PC-3 (cell line): ENCODE measurements at regions not wholly inside any gene's neighbourhood (a gene's known extent, or its start where the extent isn't known, plus 50 kb on each side); places are given as distances from the start of the nearest gene placed in this dataset.

ENCODE experiments used
- ATAC-seq: fragments of 200-7000 bp; cut with Tn5 transposase; 2 replicates; pipeline ENCODE4 v1.9.1; 2020; ENCODE audit warnings: mild to moderate bottlenecking, moderate library complexity
- BruUV-seq: library from RNA; stranded (reverse); fragments of 400-500 nt; replicated peaks from 2 replicates; lab custom pipeline; 2021; lab: Mats Ljungman, UMichigan
- CTCF ChIA-PET: fragments of 300-600 bp; sonication (Branson Sonifier 250); formaldehyde crosslinking; loops from one replicate; lab custom pipeline; 2022; ENCODE audit warnings: antibody characterized with exemption; lab: Charles Lee
- POLR2A ChIA-PET: fragments of 300-600 bp; sonication (Branson Sonifier 250); formaldehyde crosslinking; loops from one replicate; lab custom pipeline; 2022; ENCODE audit warnings: antibody characterized with exemption; ENCODE audit not compliant: unreplicated experiment; lab: Charles Lee
- DNase-seq: peaks from one replicate; pipeline ENCODE4 v3.0.0-alpha.2; 2015
- H2AFZ ChIP-seq: fragments of 300-600 bp; sonication (generic); 2 replicates; pipeline ENCODE4 v1.6.0; 2016; ENCODE audit warnings: antibody characterized with exemption, low read length
- H3F3A ChIP-seq: fragments of 300-600 bp; sonication (generic); one replicate; pipeline ENCODE4 v1.6.0; 2017; ENCODE audit warnings: antibody characterized with exemption, low read length, control low read depth, mild to moderate bottlenecking; ENCODE audit not compliant: unreplicated experiment
- H3K27ac ChIP-seq: fragments of 300-600 bp; sonication (generic); 2 replicates; pipeline ENCODE4 v1.5.1; 2016; ENCODE audit warnings: mild to moderate bottlenecking, low read length
- H3K27me3 ChIP-seq: fragments of 300-600 bp; sonication (generic); 2 replicates; pipeline ENCODE4 v1.6.1; 2016; ENCODE audit warnings: low read length, mixed read lengths
- H3K36me3 ChIP-seq: fragments of 300-600 bp; sonication (generic); 2 replicates; pipeline ENCODE4 v1.6.1; 2016; ENCODE audit warnings: low read depth, mixed run types, low read length, mixed read lengths
- H3K4me1 ChIP-seq: fragments of 300-600 bp; sonication (generic); 2 replicates; pipeline ENCODE4 v1.5.1; 2016; ENCODE audit warnings: low read length; ENCODE audit not compliant: insufficient read depth
- H3K4me2 ChIP-seq: fragments of 300-600 bp; sonication (generic); 2 replicates; pipeline ENCODE4 v1.6.0; 2016; ENCODE audit warnings: low read length
- H3K4me3 ChIP-seq: fragments of 300-600 bp; sonication (generic); 2 replicates; pipeline ENCODE4 v1.5.1; 2016; ENCODE audit warnings: mild to moderate bottlenecking, low read length, mixed read lengths
- H3K79me2 ChIP-seq: fragments of 300-600 bp; sonication (generic); 2 replicates; pipeline ENCODE4 v1.6.1; 2017; ENCODE audit warnings: low read length, mixed read lengths
- H3K9ac ChIP-seq: fragments of 300-600 bp; sonication (generic); 2 replicates; pipeline ENCODE4 v1.6.0; 2016; ENCODE audit warnings: mild to moderate bottlenecking, low read length
- H3K9me2 ChIP-seq: fragments of 300-600 bp; sonication (generic); replicated peaks from 2 replicates; pipeline ENCODE4 v1.6.1; 2016; ENCODE audit warnings: mixed run types, low read length, mixed read lengths
- H3K9me3 ChIP-seq: fragments of 300-600 bp; sonication (generic); 2 replicates; pipeline ENCODE4 v1.6.1; 2016; ENCODE audit warnings: low read length, mixed read lengths
- H4K20me1 ChIP-seq: fragments of 300-600 bp; sonication (generic); 2 replicates; pipeline ENCODE4 v1.6.1; 2016; ENCODE audit warnings: low read length, mixed read lengths
- CTCF ChIP-seq: fragments of 300-600 bp; sonication (generic); conservative IDR thresholded peaks from 2 replicates; pipeline ENCODE4 v1.5.1; 2017; ENCODE audit warnings: antibody characterized with exemption, low read depth, mild to moderate bottlenecking, low read length
- EZH2 ChIP-seq: fragments of 300-600 bp; sonication (generic); IDR thresholded peaks from one replicate; pipeline ENCODE4 v1.6.1; 2017; ENCODE audit warnings: antibody characterized with exemption, mild to moderate bottlenecking, low read length; ENCODE audit not compliant: unreplicated experiment
- EZH2phosphoT487 ChIP-seq: fragments of 300-600 bp; sonication (generic); IDR thresholded peaks from 2 replicates; pipeline ENCODE4 v1.6.1; 2018; ENCODE audit warnings: mild to moderate bottlenecking, antibody characterized with exemption, low read length, borderline replicate concordance
- intact Hi-C: fragments of 100-400 bp; cut with micrococcal nuclease; formaldehyde crosslinking; loops from 2 replicates; pipeline ENCODE4 v1.9.0; 2023

- no peaks in the 10 kb centered on the region for H3K79me2 ChIP-seq
- H3K4me1 ChIP-seq, result no peaks in the 10 kb centered on the region
- H3K4me3 ChIP-seq, result no peak overlapping the region
- BruUV-seq, result no TSS peak
- H3K36me3 ChIP-seq, result no peaks in the 10 kb centered on the region
- H3K9me2 ChIP-seq, result no peaks in the 10 kb centered on the region
- no peaks in the 10 kb centered on the region for H4K20me1 ChIP-seq
- H3K27ac ChIP-seq, result no peak overlapping the region
- TF ChIP-seq EZH2phosphoT487 (no peak), EZH2 (no peak), CTCF (no peak)
- DNase-seq, result no peak
- no peaks in the 10 kb centered on the region for H3F3A ChIP-seq
- H3K4me2 ChIP-seq, result no peak overlapping the region
- ATAC-seq, result no peak
- ChIA-PET POLR2A (no interaction called here), CTCF (no interaction called here)
- no peak overlapping the region for H2AFZ ChIP-seq
- no peaks in the 10 kb centered on the region for H3K9me3 ChIP-seq
- H3K27me3 ChIP-seq, result peaks cover 25% of the 10 kb centered on the region
- H3K9ac ChIP-seq, result no peak overlapping the region
- intact Hi-C loops, result no loop called here
Measured at GRCh38 chr4:181224852-181225251, 1018.4 kb upstream of the TENM3 start.

GRCh38 chr4:181225616-181226261 lies 1017.5 kb upstream of the TENM3 start:
- Histone ChIP-seq H3K9me2 (no peaks in the 10 kb centered on the region), H3K27ac (no peak overlapping the region)

More at GRCh38 chr4:181225616-181226261, 1017.5 kb upstream of the TENM3 start:
- no TSS peak for BruUV-seq
- ATAC-seq (no peak), DNase-seq (no peak)
- intact Hi-C loops, result no loop called here
- no peaks in the 10 kb centered on the region for H3K79me2 ChIP-seq
- no peak overlapping the region for H3K4me3 ChIP-seq
- ChIA-PET CTCF (no interaction called here), POLR2A (no interaction called here)
- H3K27me3 ChIP-seq, result peaks cover 25% of the 10 kb centered on the region
- no peak overlapping the region for H3K9ac ChIP-seq
- no peaks in the 10 kb centered on the region for H3K9me3 ChIP-seq
- H3F3A ChIP-seq, result no peaks in the 10 kb centered on the region
- H3K36me3 ChIP-seq, result no peaks in the 10 kb centered on the region
- TF ChIP-seq EZH2 (no peak), CTCF (no peak), EZH2phosphoT487 (no peak)
- H2AFZ ChIP-seq, result no peak overlapping the region
- H4K20me1 ChIP-seq, result no peaks in the 10 kb centered on the region
- no peak overlapping the region for H3K4me2 ChIP-seq
- no peaks in the 10 kb centered on the region for H3K4me1 ChIP-seq
